GM13977 (cell line): ENCODE measurements at regions not wholly inside any gene's neighbourhood (a gene's known extent, or its start where the extent isn't known, plus 50 kb on each side); places are given as distances from the start of the nearest gene placed in this dataset.

Experiments
- DNase-seq: peaks from one replicate; pipeline ENCODE4 v3.0.0; 2012; ENCODE audit warnings: low spot score
- CTCF ChIP-seq: IDR thresholded peaks from 2 replicates; pipeline ENCODE4 v1.5.1; 2012; ENCODE audit warnings: mild to moderate bottlenecking, control low read depth; ENCODE audit not compliant: insufficient read depth; ENCODE audit errors: extremely low read depth, missing control alignments
- in situ Hi-C: fragments of 300-500 bp; cut with MboI; formaldehyde crosslinking; loops from one replicate; pipeline ENCODE4 v1.12.0; 2022; ENCODE audit warnings: low sequenced_read_pairs, low pct_unique_long_range_greater_than_20kb, mixed read lengths, inconsistent platforms; ENCODE audit not compliant: unreplicated experiment

GRCh38 chr4:123631786-123632692, 235.4 kb downstream of the SPRY1 start:
- in situ Hi-C loops = no loop called here
- DNase-seq = no peak
- TF ChIP-seq CTCF = no peak

DNA sequence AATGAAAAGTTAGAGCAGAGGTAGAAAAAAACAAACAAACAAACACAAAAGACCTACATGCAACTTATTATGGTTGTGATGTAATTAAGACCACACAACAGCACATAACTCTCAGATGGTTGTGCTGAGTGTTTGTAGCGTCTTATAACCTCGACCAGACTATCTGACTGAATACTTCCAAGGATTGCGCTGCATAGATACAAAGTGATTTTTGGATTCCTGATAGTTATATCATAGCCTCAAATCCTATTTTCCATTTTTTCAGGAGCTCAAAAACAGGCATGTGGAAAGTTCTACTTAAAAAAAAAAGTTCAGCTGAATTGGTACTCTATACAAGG, 236.1 kb downstream of the SPRY1 start:
- no peak for DNase-seq
- in situ Hi-C loops = no loop called here
- no peak for TF ChIP-seq CTCF

DNA sequence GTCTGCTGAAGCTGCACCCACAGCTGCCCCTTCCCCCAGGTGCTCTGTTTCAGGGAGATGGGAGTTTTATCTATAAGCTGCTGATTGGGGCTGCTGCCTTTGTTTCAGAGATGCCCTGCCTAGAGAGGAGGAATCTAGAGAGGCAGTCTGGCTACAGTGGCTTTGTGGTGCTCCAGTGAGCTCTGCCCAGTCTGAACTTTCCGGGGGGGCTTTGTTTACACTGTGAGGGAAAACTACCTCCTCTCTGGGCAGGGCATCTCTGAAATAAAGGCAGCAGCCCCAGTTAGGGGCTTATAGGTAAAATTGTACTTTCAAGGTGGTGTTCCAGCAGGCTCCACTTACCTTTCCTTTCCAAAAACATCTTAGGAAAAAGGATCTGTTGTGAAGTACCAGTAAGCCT, 242.2 kb downstream of the SPRY1 start:
- in situ Hi-C loops = no loop called here
- no peak for TF ChIP-seq CTCF
- no peak for DNase-seq

GRCh38 chr4:123640271-123640670, 243.7 kb downstream of the SPRY1 start:
- TF ChIP-seq CTCF = no peak
- in situ Hi-C loops = no loop called here
- DNase-seq = no peak

DNA sequence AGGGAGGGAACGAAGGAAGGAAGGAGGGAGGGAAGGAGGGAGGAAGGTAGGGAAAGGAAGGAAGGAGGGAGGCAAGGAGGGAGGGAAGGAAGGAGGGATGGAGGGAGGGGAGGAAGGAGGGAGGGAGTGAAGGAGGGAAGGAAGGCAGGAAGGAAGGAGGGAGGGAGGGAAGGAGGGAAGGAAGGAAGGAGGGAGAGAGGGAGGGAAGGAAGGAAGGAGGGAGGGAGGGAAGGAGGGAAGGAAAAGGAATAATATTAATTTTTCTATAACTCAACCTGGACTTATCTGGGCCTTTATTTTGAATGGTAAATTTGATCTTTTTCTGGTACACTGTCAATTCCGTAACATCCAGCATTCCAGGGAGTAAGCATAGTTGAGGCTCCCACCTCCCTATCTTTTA, 244.2 kb downstream of the SPRY1 start:
- TF ChIP-seq CTCF = no peak
- no peak for DNase-seq
- in situ Hi-C loops = no loop called here

DNA sequence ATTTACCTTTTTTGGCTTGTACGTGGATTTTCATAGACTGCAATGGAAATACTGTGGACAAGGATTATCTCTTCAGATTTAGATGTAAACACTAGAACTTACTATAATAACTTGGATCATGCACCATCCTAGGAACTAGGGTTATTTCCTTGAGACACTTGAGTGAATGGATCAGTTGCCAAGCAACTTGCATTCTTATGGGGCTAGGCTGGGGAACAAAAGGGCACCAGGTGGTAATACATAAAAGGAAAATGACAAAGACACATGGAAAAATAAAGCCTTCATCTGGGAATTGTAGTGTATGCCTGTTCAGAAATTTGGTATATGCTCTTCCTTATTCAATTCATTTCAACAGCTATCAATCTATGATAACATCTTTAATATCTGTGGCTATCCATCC, 247.1 kb downstream of the SPRY1 start:
- in situ Hi-C loops = no loop called here
- no peak for TF ChIP-seq CTCF
- DNase-seq = no peak
